HEK293T (cell line): ENCODE measurements at regions not wholly inside any gene's neighbourhood (a gene's known extent, or its start where the extent isn't known, plus 50 kb on each side); places are given as distances from the start of the nearest gene placed in this dataset.

ENCODE experiments used
- ARNT ChIP-seq: fragments of 450-650 bp; IDR thresholded peaks from 2 replicates; pipeline ENCODE4 v1.6.1; 2017; ENCODE audit warnings: mild to moderate bottlenecking
- BHLHE40 ChIP-seq: fragments of 450-650 bp; IDR thresholded peaks from 2 replicates; pipeline ENCODE4 v1.6.1; 2016; ENCODE audit warnings: mild to moderate bottlenecking, moderate library complexity, borderline replicate concordance
- CTBP1 ChIP-seq: fragments of 450-650 bp; IDR thresholded peaks from 2 replicates; pipeline ENCODE4 v1.6.1; 2016; ENCODE audit warnings: borderline replicate concordance
- ELF4 ChIP-seq: fragments of 450-650 bp; IDR thresholded peaks from 2 replicates; pipeline ENCODE4 v1.6.1; 2017; ENCODE audit warnings: antibody characterized with exemption
- FOXK2 ChIP-seq: fragments of 450-650 bp; IDR thresholded peaks from 2 replicates; pipeline ENCODE4 v1.6.1; 2016; ENCODE audit warnings: mild to moderate bottlenecking
- FOXM1 ChIP-seq: fragments of 450-650 bp; IDR thresholded peaks from 2 replicates; pipeline ENCODE4 v1.6.1; 2017; ENCODE audit warnings: mild to moderate bottlenecking, borderline replicate concordance
- TARDBP ChIP-seq: fragments of 450-650 bp; IDR thresholded peaks from 2 replicates; pipeline ENCODE4 v1.6.1; 2016
- ZNF384 ChIP-seq: fragments of 450-650 bp; IDR thresholded peaks from 2 replicates; pipeline ENCODE4 v1.6.1; 2016

- TF ChIP-seq BHLHE40: no peak
- no peak for TF ChIP-seq ARNT
- no peak for TF ChIP-seq TARDBP
- no peak for TF ChIP-seq ELF4
- no peak for TF ChIP-seq FOXM1
- no peak for TF ChIP-seq CTBP1
- TF ChIP-seq ZNF384: no peak
- no peak for TF ChIP-seq FOXK2
These were observed 96.3 kb upstream of the CAV2 start for GRCh38 chr7:116403265-116403664.
